HG03060 (cell line): ENCODE measurements at regions not wholly inside any gene's neighbourhood (a gene's known extent, or its start where the extent isn't known, plus 50 kb on each side); places are given as distances from the start of the nearest gene placed in this dataset.
"Not testable (repeated sequence)": the region's sequence is repeated elsewhere in the genome, so short reads cannot be mapped to it uniquely, and the experiment has no call there.

Experiments
- ATAC-seq: cut with Tn5 transposase; IDR thresholded peaks from one replicate; pipeline ENCODE4 v1.9.1; 2021; ENCODE audit warnings: low read depth, moderate number of reproducible peaks; ENCODE audit not compliant: unreplicated experiment

- no peak for ATAC-seq
Measured at GRCh38 chr6:66289889-66290288, 582.9 kb upstream of the EYS start.

DNA sequence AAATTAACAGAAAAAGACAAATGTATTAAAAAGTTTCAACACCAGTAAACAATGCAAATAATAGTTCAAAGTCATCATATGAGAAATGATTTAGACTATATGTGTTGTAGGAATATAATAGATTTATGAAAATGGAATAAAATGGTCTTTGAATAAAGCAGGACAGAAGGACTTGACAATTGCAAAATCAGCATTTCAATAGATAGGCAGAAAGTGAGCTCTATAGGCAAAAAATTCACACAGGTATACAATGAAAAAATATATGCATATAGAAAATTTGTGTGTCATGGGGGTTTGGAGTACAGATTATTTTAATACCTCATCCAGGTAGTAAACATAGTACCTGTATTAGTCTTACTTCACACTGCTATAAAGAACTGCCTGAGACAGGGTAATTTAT is 571.1 kb upstream of the EYS start:
- ATAC-seq, result no peak

- ATAC-seq, result no peak
Measured at GRCh38 chr6:66277400-66277799, 570.4 kb upstream of the EYS start.

DNA sequence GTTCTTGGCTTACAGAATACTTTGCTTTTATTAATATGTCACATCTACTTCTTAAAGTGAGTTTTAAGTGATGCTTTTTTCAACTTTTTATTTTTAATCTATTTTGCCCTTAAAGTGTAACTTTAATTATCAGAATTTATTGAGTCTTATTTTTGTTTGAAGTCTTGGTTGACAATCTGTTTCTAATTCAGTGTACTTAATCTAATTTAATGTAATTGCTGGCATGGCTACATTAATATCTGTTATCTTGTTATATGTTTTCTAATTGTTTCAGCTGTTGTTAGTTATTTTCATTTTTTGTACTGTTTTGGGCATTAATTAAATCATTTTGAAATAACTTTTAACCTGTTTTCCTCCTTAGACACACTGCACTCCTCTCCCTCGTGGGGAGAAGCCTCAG is 558.7 kb upstream of the EYS start:
- ATAC-seq, result no peak

DNA sequence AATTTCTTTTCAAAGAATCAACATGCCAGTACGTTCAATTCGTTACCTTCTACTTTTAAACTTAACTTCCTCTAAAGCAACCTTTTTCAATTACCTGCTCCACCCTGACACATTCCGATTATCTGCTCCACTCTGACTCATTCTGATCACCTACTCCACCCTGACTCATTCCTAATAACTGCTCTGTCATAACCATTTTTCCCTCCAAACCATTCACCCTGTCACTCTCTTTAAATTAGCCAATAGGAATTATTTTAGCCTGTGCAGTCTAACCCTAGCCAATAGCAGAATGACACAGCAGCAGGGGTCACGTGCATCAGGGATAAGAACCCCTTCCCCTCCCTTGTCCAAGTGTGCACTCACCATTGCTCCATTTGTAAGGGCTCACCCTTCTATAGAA is 557.4 kb upstream of the EYS start:
- ATAC-seq, result no peak

DNA sequence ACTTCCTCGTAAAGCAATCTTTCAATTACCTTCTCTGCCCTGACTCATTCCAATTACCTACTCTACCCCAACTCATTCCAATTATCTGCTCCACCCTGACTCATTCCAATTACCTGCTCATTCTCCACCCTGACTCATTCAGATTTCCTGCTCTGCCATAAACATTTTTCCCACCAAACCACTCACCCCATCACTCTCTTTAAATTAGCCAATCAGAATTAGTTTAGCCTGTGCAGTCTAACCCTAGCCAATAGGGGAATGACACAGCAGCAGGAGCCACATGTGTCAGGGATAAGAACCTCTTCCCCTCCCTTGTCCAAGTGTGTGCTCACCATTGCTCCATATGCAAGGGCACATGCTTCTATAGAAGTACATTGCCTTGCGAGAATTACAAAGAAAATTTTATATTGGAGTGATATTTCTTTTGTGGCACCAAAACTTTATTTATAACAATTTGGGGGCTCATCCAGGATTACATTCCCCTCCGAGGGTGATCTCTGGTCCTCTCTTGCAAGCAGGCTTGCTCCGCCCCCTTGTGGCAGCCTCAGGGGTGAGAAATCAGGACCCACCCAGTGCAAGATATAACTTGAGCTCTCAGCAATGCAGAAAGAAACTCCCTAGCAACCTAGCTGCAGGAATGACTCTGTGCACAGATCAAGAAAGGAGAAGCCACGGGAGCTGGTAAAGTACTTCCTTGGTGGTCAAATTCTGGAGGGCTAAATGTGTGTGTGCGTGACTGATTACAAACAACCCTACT is 551.9 kb upstream of the EYS start:
- not testable (repeated sequence) for ATAC-seq

DNA sequence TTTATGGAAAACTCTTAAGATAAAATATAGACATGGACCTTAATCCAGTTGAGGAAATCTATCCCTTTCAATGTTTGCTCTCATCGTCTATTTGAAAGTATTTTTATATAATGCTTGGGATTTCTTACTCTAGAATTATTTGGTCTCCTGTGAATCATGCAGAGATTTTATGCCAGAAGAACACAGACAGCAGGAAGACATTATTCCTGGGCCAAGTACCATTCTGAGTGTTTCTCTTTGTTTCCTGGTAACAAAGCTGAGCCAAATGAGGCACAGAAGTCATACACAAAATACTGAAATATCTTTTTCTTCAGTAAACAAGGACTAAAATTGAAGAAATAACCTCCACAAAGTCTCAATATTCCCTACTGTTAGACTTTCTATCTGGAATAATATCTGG is 538.2 kb upstream of the EYS start:
- no peak for ATAC-seq

DNA sequence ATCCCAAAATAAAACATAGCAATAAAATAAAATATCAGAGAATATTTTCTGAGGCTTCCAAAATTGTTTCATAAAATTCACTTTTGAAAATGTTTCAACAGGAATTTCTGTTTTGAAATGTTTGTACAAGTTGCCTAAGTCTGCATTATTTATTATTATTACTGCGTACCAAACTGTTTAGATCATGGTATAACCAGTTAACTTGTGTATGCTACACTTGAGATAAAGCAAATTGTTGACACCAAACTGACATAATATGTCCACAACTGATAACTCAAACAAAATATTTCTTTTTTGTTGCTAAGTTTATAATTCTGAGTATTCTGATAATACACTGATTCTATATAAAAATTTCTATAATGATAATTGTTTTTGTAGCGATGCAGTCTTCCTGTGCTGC is 531.8 kb upstream of the EYS start:
- no peak for ATAC-seq

DNA sequence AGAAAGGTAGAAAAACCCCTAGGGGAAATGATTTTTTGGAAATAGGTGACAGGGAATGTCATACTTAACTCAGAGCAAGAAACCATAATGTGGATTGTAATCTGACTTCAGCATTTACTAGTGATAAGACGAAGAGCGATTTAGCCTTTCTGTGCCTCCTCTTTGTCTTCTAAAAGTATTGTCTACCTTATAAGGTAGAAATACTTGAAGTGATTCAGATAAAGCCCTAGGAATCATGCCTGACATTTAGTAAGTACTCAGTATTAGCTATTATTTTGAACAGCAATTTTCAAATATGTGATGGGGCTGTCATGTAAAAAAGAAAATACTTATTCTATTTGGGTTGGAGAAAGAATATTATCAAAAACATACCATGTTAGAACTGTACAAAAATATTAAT is 525.9 kb upstream of the EYS start:
- ATAC-seq, result no peak

DNA sequence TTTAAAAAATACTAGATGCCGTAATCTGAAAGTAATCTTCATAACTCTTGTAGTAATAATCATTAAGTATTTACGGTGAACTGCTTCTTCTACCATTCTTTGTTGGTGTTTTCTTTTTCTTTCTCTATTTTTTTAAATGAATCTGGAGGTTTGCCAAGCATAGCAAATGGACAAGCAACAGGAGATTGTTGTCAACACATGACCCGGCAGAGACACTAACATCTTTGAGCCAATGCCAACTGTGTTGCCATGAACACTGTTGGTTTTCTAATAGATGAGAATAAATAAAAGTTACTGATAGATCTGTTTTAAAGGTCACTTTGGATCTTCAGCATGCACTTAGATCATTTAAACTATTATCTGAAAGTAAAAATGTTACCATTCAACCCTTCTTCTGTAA is 523.6 kb upstream of the EYS start:
- no peak for ATAC-seq

DNA sequence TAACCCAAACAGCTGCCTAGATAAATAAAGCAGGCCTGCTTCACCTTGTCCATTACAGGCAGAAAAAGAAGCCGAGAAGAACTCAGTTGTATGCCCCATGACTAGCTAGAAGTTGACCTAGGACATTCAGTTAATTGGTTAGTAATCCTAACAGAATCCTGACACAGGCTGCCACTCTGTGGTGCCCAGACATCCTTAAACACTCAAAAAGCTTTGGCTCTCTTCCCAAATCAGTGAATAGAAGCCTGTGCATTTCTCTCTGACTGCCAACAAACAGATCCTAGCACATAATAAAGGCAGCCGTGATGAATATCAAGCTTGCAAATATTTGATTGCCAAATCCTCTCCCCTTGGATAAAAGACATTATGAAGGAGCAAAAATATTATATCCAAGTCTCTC is 519.1 kb upstream of the EYS start:
- no peak for ATAC-seq

- no peak for ATAC-seq
Measured at GRCh38 chr6:66210964-66211363, 503.9 kb upstream of the EYS start.

DNA sequence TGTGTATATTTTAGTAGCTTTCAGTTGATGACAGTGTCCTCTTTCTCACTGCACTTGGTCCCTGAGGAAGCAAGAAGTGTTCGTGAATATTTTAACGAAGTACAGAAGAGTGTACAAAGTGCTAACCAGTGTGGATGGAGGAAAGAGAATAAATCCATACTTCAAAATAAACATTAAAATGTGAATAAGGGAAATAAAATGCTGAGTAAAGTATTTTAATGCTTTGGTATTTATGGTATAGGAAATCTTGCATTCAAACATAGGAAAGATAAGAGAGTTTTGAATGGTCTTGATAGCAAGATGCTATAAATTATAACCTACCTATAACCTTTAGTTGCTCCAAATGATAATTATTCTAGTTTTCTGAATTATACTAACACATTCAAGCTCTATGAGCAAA is 493.4 kb upstream of the EYS start:
- no peak for ATAC-seq

DNA sequence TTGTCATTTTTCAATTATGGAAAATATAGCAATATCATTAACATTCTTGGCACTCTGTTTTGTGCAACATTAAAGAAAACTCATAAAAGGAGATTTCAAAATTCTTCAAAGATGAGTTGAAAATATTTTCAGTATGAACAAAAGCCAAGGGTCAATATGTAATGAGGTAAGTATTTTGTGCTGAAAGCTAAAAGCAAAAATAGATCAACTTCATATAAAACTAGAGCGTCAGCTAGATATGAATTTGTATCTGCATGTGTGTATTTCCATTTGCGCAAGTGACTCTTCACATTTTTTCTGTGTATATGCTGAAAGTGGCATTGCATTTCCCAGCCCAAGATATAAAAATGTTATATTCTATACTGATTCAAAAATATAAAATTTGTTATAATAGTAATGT is 492.1 kb upstream of the EYS start:
- ATAC-seq, result no peak

- no peak for ATAC-seq
Measured at GRCh38 chr6:66198062-66198624, 491.1 kb upstream of the EYS start.

GRCh38 chr6:66190858-66191257 is 483.8 kb upstream of the EYS start:
- no peak for ATAC-seq

GRCh38 chr6:66189915-66190314 is 482.9 kb upstream of the EYS start:
- no peak for ATAC-seq

DNA sequence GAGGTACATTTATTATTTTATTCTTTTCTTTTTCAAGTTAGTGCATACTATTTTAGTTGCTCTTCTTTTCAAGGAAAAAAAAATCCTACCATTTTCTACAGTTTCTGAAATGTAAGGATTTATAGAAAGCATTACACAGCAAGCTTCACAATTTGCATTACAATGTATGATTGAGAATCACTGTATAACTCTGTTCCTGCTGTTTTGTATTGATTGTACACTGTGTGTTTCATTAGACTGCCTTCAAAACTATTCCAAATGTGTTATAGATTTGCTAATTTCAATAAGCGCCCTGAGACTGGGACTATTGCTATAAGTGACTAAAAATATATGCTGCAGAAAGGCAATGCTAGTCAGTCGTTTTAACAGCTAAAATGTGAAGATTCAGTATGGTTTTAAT is 479.7 kb upstream of the EYS start:
- ATAC-seq, result no peak

GRCh38 chr6:66184091-66184490 is 477.1 kb upstream of the EYS start:
- no peak for ATAC-seq

- ATAC-seq, result no peak
Measured at GRCh38 chr6:66179361-66179760, 472.3 kb upstream of the EYS start.

- no peak for ATAC-seq
Measured at GRCh38 chr6:66173587-66173986, 466.6 kb upstream of the EYS start.

DNA sequence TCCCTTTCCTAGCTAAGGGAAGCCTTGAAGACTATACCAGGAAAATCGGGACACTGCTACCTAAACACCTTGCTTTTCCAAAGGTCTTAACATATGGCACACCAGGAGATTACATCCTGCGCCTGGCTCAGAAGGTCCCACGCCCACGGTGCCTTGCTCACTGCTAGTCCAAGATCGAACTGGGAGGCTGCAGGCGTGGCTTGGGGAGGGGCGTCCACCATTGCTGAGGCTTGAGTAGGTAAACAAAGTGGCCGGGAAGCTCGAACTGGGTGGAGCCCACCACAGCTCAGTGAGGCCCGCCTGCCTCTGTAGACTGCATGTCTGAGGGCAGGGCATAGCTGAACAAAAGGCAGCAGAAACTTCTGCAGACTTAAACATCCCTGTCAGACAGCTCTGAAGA is 459.7 kb upstream of the EYS start:
- not testable (repeated sequence) for ATAC-seq
